ENCODE measurements at regions not wholly inside any gene's neighbourhood (a gene's known extent, or its start where the extent isn't known, plus 50 kb on each side); places are given as distances from the start of the nearest gene placed in this dataset.

GRCh38 chr15:35736150-35736549 lies 190.2 kb upstream of the DPH6 start:
- no peak for DNase-seq

- no peak for DNase-seq
Observed at GRCh38 chr15:35737441-35737840, 191.5 kb upstream of the DPH6 start.

GRCh38 chr15:35738370-35738769 lies 192.4 kb upstream of the DPH6 start:
- no peak for DNase-seq

- peak in 1 of 2 experiments; percentile 30 for DNase-seq
Observed at GRCh38 chr15:35740761-35741160, 194.8 kb upstream of the DPH6 start.

- DNase-seq: no peak
Observed at GRCh38 chr15:35741395-35741794, 195.4 kb upstream of the DPH6 start.

- no peak for DNase-seq
Observed at GRCh38 chr15:35741881-35742280, 195.9 kb upstream of the DPH6 start.

GRCh38 chr15:35743321-35743720 lies 197.4 kb upstream of the DPH6 start:
- DNase-seq: no peak

- DNase-seq: no peak
Observed at GRCh38 chr15:35746121-35746520, 200.2 kb upstream of the DPH6 start.

GRCh38 chr15:35748105-35748504 lies 202.1 kb upstream of the DPH6 start:
- DNase-seq: no peak

- DNase-seq: no peak
Observed at GRCh38 chr15:35750051-35750450, 204.1 kb upstream of the DPH6 start.

GRCh38 chr15:35751413-35752133 lies 205.6 kb upstream of the DPH6 start:
- DNase-seq: peak; percentile 80 to 82

- no peak for DNase-seq
Observed at GRCh38 chr15:35752134-35752466, 206.1 kb upstream of the DPH6 start.

- DNase-seq: no peak
Observed at GRCh38 chr15:35753486-35753885, 207.5 kb upstream of the DPH6 start.

GRCh38 chr15:35755237-35755802 lies 209.4 kb upstream of the DPH6 start:
- no peak for DNase-seq

GRCh38 chr15:35756623-35757022 lies 210.7 kb upstream of the DPH6 start:
- DNase-seq: no peak

GRCh38 chr15:35757361-35757760 lies 211.4 kb upstream of the DPH6 start:
- peak; percentile 51 to 89 for DNase-seq

- DNase-seq: peak; percentile 78 to 94
Observed at GRCh38 chr15:35757765-35758164, 211.8 kb upstream of the DPH6 start.

- no peak for DNase-seq
Observed at GRCh38 chr15:35764661-35765519, 218.9 kb upstream of the DPH6 start.

GRCh38 chr15:35768949-35769348 lies 223.0 kb upstream of the DPH6 start:
- no peak for DNase-seq

- no peak for DNase-seq
Observed at GRCh38 chr15:35769656-35770055, 223.7 kb upstream of the DPH6 start.

- DNase-seq: no peak
Observed at GRCh38 chr15:35771746-35772442, 225.9 kb upstream of the DPH6 start.

GRCh38 chr15:35774653-35775052 lies 228.7 kb upstream of the DPH6 start:
- no peak for DNase-seq

- no peak for DNase-seq
Observed at GRCh38 chr15:35775471-35775870, 229.5 kb upstream of the DPH6 start.
